Ovary (tissue), 3 donors: ENCODE measurements at regions not wholly inside any gene's neighbourhood (a gene's known extent, or its start where the extent isn't known, plus 50 kb on each side); places are given as distances from the start of the nearest gene placed in this dataset.

Source experiments
- CTCF ChIP-seq, 3 donors: fragments of 450-650 bp in 2 of 3; fragments of 200-600 bp in 1 of 3; IDR thresholded peaks; one replicate each; pipeline versions ENCODE4 v1.5.1 to v1.8.0; 2016 to 2022; ENCODE audit warnings: antibody characterized with exemption in 3 of 3, mild to moderate bottlenecking in 1 of 3
- EP300 ChIP-seq: sonication (generic); formaldehyde crosslinking; IDR thresholded peaks from one replicate; pipeline ENCODE4 v1.6.1; 2017; ENCODE audit warnings: antibody characterized with exemption
- POLR2A ChIP-seq: fragments of 450-650 bp; IDR thresholded peaks from one replicate; pipeline ENCODE4 v1.6.1; 2017; ENCODE audit warnings: antibody characterized with exemption, mild to moderate bottlenecking, moderate library complexity
- donor health status: DM: no; HTN: no; CAD: no.

GRCh38 chr14:56875104-56875675, 64.9 kb upstream of the OTX2 start:
- TF ChIP-seq POLR2A, result no peak
- TF ChIP-seq EP300, result no peak
- TF ChIP-seq CTCF (IDR thresholded peaks at IDR 0.05), result no peak
